ENCODE measurements at regions not wholly inside any gene's neighbourhood (a gene's known extent, or its start where the extent isn't known, plus 50 kb on each side); places are given as distances from the start of the nearest gene placed in this dataset.
A peak's percentile ranks its signal among the peaks of the same experiment; 100 is the strongest.

DNA sequence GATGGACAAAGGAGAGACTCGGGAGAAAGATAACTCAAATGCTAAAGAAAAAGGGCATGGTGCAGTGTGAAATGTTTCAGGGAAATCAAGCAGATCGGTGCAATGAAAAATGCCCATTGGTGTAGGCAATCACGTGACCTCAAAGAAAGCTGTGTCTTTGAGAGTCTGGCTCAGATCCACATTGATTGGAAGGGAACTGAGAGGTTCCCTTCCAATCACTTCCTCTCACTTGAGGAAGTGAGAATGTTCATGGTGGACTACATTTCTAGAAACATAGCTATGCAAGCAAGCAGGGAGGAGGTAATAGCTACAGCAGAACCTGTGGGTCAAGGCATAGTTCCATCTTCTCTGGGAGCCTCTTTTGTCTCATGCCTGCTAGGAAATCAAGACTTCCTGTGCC lies 187.4 kb downstream of the LPIN1 start:
- Histone ChIP-seq H3K27me3 (replicated peaks in 1 of 4; ENCODE audit: control extremely low read depth in 1 of 4, control insufficient read depth in 3 of 4, insufficient read depth in 4 of 4, low read length in 3 of 4) (no peaks in the 10 kb centered on the region), H3K9ac (ENCODE audit: low read length) (no peak overlapping the region), H3K4me3 (ENCODE audit: control extremely low read depth in 1 of 5, extremely low read depth in 1 of 5, insufficient read depth in 1 of 5, low read depth in 2 of 5, low read length in 4 of 5) (no peak overlapping the region), H3K27ac (ENCODE audit: low read length in 2 of 2) (no peak overlapping the region), H3K4me1 (ENCODE audit: control insufficient read depth in 2 of 2, insufficient read depth in 2 of 2, low read length in 2 of 2) (peaks cover 12 to 28% of the 10 kb centered on the region in 2 donors), H3K36me3 (replicated peaks in 1 of 2; ENCODE audit: control extremely low read depth in 1 of 2, control insufficient read depth in 1 of 2, extremely low read depth in 1 of 2, insufficient read depth in 2 of 2, low read length in 1 of 2) (no peaks in the 10 kb centered on the region), H3K4me2 (replicated peaks; ENCODE audit: low read depth, low read length, poor library complexity, severe bottlenecking) (peak overlapping the region; percentile 6), H3K9me3 (ENCODE audit: control extremely low read depth in 1 of 3, control insufficient read depth in 2 of 3, insufficient read depth in 1 of 3, low read length in 2 of 3) (peaks cover 3 to 8% (median 7%) of the 10 kb centered on the region in 3 donors), H3K79me2 (ENCODE audit: control insufficient read depth, insufficient read depth, low read length) (no peaks in the 10 kb centered on the region), H2AFZ (ENCODE audit: insufficient read depth, low read depth, low read length, poor library complexity, severe bottlenecking) (no peak overlapping the region), H4K20me1 (ENCODE audit: control insufficient read depth, insufficient read depth, low read length, poor library complexity, severe bottlenecking) (no peaks in the 10 kb centered on the region)
- Mint-ChIP-seq H3K4me3 (peak overlapping the region; percentile 0), H3K4me1 (peaks cover 22% of the 10 kb centered on the region), H3K27ac (peak overlapping the region; percentile 23), H3K27me3 (no peaks in the 10 kb centered on the region), H3K9me3 (ENCODE audit: insufficient read depth) (peaks cover 5% of the 10 kb centered on the region)
- ChIA-PET CTCF (interaction anchor here (0.7 to 1.5 kb wide), 2 partner anchors 114 to 783 kb away, joined by 3 to 4 read pairs; partner anchors contain the start of gene TRIB2), POLR2A (interaction anchor here (0.5 kb wide), 1 partner anchor 341 kb away, joined by 5 read pairs; no protein-coding TSS in a partner anchor)
- intact Hi-C loops (cut with micrococcal nuclease) = no loop called here
- 54% methylated on average over 3 of the region's 3 CpGs for WGBS (ENCODE audit: insufficient coverage)
- peak; percentile 52 for DNase-seq
- no peak for TF ChIP-seq EZH2 (IDR thresholded peaks at IDR 0.05; ENCODE audit: borderline replicate concordance, insufficient read depth, low read depth, low read length, poor library complexity, severe bottlenecking)
- TF ChIP-seq, protein P1, sequence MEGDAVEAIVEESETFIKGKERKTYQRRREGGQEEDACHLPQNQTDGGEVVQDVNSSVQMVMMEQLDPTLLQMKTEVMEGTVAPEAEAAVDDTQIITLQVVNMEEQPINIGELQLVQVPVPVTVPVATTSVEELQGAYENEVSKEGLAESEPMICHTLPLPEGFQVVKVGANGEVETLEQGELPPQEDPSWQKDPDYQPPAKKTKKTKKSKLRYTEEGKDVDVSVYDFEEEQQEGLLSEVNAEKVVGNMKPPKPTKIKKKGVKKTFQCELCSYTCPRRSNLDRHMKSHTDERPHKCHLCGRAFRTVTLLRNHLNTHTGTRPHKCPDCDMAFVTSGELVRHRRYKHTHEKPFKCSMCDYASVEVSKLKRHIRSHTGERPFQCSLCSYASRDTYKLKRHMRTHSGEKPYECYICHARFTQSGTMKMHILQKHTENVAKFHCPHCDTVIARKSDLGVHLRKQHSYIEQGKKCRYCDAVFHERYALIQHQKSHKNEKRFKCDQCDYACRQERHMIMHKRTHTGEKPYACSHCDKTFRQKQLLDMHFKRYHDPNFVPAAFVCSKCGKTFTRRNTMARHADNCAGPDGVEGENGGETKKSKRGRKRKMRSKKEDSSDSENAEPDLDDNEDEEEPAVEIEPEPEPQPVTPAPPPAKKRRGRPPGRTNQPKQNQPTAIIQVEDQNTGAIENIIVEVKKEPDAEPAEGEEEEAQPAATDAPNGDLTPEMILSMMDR (IDR thresholded peaks at IDR 0.05) = no peak
- ATAC-seq (ENCODE audit: low read depth) = peak; percentile 71

DNA sequence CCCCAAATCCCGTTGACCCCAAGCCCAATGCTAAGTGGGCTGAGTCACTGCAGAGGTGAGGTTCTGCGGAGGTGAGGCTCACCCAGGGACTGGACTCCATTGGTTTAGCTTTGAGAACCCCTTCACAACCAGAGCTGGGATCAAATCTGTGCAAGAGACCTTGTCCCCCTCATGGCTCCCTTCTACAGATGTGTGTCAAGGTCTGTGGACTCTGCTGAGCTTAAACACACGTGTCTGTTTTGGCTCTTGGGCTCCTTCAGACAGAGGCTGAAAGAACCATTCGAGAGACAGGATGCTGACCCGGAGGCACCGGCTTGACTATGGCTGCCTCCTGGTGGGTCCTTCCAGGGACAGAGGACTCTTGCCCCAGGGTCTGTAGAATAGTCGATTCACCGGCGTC lies 190.3 kb downstream of the LPIN1 start:
- intact Hi-C loops (cut with micrococcal nuclease) = no loop called here
- POLR2A ChIA-PET = no interaction called here
- 87% methylated on average over 5 of the region's 9 CpGs for whole genome bisulfite sequencing (ENCODE audit: insufficient coverage)

More for the DNA sequence above, 190.3 kb downstream of the LPIN1 start:
- DNase-seq = no peak
- no peaks in the 10 kb centered on the region for H4K20me1 ChIP-seq (ENCODE audit: control insufficient read depth, insufficient read depth, low read length, poor library complexity, severe bottlenecking)
- Mint-ChIP-seq H3K27me3 (no peaks in the 10 kb centered on the region), H3K27ac (no peak overlapping the region), H3K9me3 (ENCODE audit: insufficient read depth) (peaks cover 5% of the 10 kb centered on the region), H3K4me3 (no peak overlapping the region), H3K4me1 (peaks cover 16% of the 10 kb centered on the region)
- no peaks in the 10 kb centered on the region for H3K36me3 ChIP-seq (replicated peaks in 1 of 2; ENCODE audit: control extremely low read depth in 1 of 2, control insufficient read depth in 1 of 2, extremely low read depth in 1 of 2, insufficient read depth in 2 of 2, low read length in 1 of 2)
- H3K4me1 ChIP-seq (ENCODE audit: control insufficient read depth in 2 of 2, insufficient read depth in 2 of 2, low read length in 2 of 2) = peaks cover 12 to 19% of the 10 kb centered on the region in 2 donors
- CTCF ChIA-PET = no interaction called here
- H3K79me2 ChIP-seq (ENCODE audit: control insufficient read depth, insufficient read depth, low read length) = no peaks in the 10 kb centered on the region
- no peak overlapping the region for H3K27ac ChIP-seq (ENCODE audit: low read length in 2 of 2)
- no peak for TF ChIP-seq EZH2 (IDR thresholded peaks at IDR 0.05; ENCODE audit: borderline replicate concordance, insufficient read depth, low read depth, low read length, poor library complexity, severe bottlenecking)
- TF ChIP-seq, protein P1 (IDR thresholded peaks at IDR 0.05) = no peak
- no peak overlapping the region for H3K4me3 ChIP-seq (ENCODE audit: control extremely low read depth in 1 of 5, extremely low read depth in 1 of 5, insufficient read depth in 1 of 5, low read depth in 2 of 5, low read length in 4 of 5)
- peaks cover 3 to 8% (median 7%) of the 10 kb centered on the region in 3 donors for H3K9me3 ChIP-seq (ENCODE audit: control extremely low read depth in 1 of 3, control insufficient read depth in 2 of 3, insufficient read depth in 1 of 3, low read length in 2 of 3)
- no peak overlapping the region for H3K4me2 ChIP-seq (replicated peaks; ENCODE audit: low read depth, low read length, poor library complexity, severe bottlenecking)
- no peaks in the 10 kb centered on the region for H3K27me3 ChIP-seq (replicated peaks in 1 of 4; ENCODE audit: control extremely low read depth in 1 of 4, control insufficient read depth in 3 of 4, insufficient read depth in 4 of 4, low read length in 3 of 4)
- H2AFZ ChIP-seq (ENCODE audit: insufficient read depth, low read depth, low read length, poor library complexity, severe bottlenecking) = no peak overlapping the region
- ATAC-seq (ENCODE audit: low read depth) = no peak
- no peak overlapping the region for H3K9ac ChIP-seq (ENCODE audit: low read length)

Data from B cell (primary cell).